GM23248 (cell line): ENCODE measurements at regions not wholly inside any gene's neighbourhood (a gene's known extent, or its start where the extent isn't known, plus 50 kb on each side); places are given as distances from the start of the nearest gene placed in this dataset.

Experiments used
- DNase-seq: peaks from one replicate; pipeline ENCODE4 v3.0.0-alpha.2; 2015
- H2AFZ ChIP-seq: fragments of 200-600 bp; sonication (generic); 2 replicates; pipeline ENCODE4 v1.6.1; 2016; ENCODE audit warnings: antibody characterized with exemption
- H3F3A ChIP-seq: fragments of 200-600 bp; sonication (generic); 2 replicates; pipeline ENCODE4 v1.6.1; 2016; ENCODE audit warnings: mild to moderate bottlenecking, antibody characterized with exemption, mixed run types; ENCODE audit not compliant: insufficient read depth
- H3K27ac ChIP-seq: fragments of 200-600 bp; sonication (generic); 2 replicates; pipeline ENCODE4 v1.5.1; 2016; ENCODE audit warnings: mild to moderate bottlenecking
- H3K27me3 ChIP-seq: fragments of 200-600 bp; sonication (generic); replicated peaks from 2 replicates; pipeline ENCODE4 v1.6.1; 2016; ENCODE audit warnings: mild to moderate bottlenecking; ENCODE audit not compliant: insufficient read depth
- H3K36me3 ChIP-seq: fragments of 200-600 bp; sonication (generic); 2 replicates; pipeline ENCODE4 v1.6.1; 2016; ENCODE audit warnings: low read depth, mild to moderate bottlenecking
- H3K4me1 ChIP-seq: fragments of 200-600 bp; sonication (generic); 2 replicates; pipeline ENCODE4 v1.6.1; 2016; ENCODE audit warnings: mild to moderate bottlenecking; ENCODE audit not compliant: insufficient read depth
- H3K4me2 ChIP-seq: fragments of 200-600 bp; sonication (generic); one replicate; pipeline ENCODE4 v1.6.1; 2016; ENCODE audit warnings: mild to moderate bottlenecking; ENCODE audit not compliant: unreplicated experiment
- H3K4me3 ChIP-seq: fragments of 200-600 bp; sonication (generic); 2 replicates; pipeline ENCODE4 v1.5.1; 2016; ENCODE audit warnings: mild to moderate bottlenecking
- H3K79me2 ChIP-seq: fragments of 200-600 bp; sonication (generic); 2 replicates; pipeline ENCODE4 v1.6.1; 2016; ENCODE audit warnings: mild to moderate bottlenecking; ENCODE audit not compliant: insufficient read depth
- H3K9ac ChIP-seq: fragments of 200-600 bp; sonication (generic); 2 replicates; pipeline ENCODE4 v1.6.1; 2016; ENCODE audit warnings: mild to moderate bottlenecking
- H3K9me2 ChIP-seq: fragments of 200-600 bp; sonication (generic); 2 replicates; pipeline ENCODE4 v1.6.1; 2016; ENCODE audit warnings: mixed run types, mild to moderate bottlenecking, moderate library complexity; ENCODE audit not compliant: insufficient read depth
- H3K9me3 ChIP-seq: fragments of 200-600 bp; sonication (generic); one replicate; pipeline ENCODE4 v1.6.1; 2017; ENCODE audit warnings: low read depth
- H4K20me1 ChIP-seq: fragments of 200-600 bp; sonication (generic); 2 replicates; pipeline ENCODE4 v1.6.0; 2016; ENCODE audit not compliant: insufficient read depth
- EZH2 ChIP-seq: fragments of 200-600 bp; sonication (generic); IDR thresholded peaks from 2 replicates; pipeline ENCODE4 v1.6.1; 2018; ENCODE audit warnings: antibody characterized with exemption, mild to moderate bottlenecking; ENCODE audit not compliant: insufficient read depth, poor library complexity, severe bottlenecking
- EZH2phosphoT487 ChIP-seq: fragments of 200-600 bp; sonication (generic); IDR thresholded peaks from 2 replicates; pipeline ENCODE4 v1.6.1; 2018; ENCODE audit warnings: antibody characterized with exemption, moderate library complexity, mild to moderate bottlenecking, low read depth; ENCODE audit not compliant: insufficient read depth
- WGBS, 2 experiments: methylation state at CpG; one replicate each; pipeline ENCODE4 v1.1.6; 2015 to 2017; ENCODE audit warnings: low lambda C conversion rate in 2 of 2, low coverage in 1 of 2; ENCODE audit errors: missing lambda C conversion rate in 2 of 2; 5-methylcytosine and 5-hydroxymethylcytosine counted together
- in situ Hi-C: fragments of 300-500 bp; cut with MboI; formaldehyde crosslinking; loops from 2 replicates; pipeline ENCODE4 v1.15.0; 2020

DNA sequence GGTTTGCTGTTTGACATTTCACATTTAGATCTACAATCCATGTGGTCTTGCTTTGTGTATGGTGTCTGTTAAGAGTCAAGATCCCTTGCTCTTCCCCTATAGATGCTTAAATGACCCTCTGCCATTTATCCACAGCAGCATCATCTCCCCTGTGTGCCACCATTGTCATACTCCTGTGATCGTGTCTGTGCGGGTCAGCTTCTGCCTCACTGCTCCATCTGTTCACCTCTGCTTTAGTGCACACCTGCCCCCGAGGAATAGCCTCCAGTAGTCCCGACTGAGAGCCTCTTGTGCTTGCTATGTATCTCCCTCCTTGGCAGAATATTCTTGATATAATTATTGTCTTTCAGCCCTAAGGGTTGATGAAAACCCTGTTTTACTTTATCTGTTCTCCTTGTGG is 551.2 kb downstream of the CDH26 start:
- H2AFZ ChIP-seq, result no peak overlapping the region
- peaks cover 12% of the 10 kb centered on the region for H3F3A ChIP-seq
- TF ChIP-seq EZH2 (no peak), EZH2phosphoT487 (no peak)
- 40 to 65% methylated on average over 4 of the region's 4 CpGs for WGBS, 2 experiments
- no peaks in the 10 kb centered on the region for H3K9me3 ChIP-seq
- H3K79me2 ChIP-seq, result no peaks in the 10 kb centered on the region
- in situ Hi-C loops, result no loop called here
- no peaks in the 10 kb centered on the region for H3K27me3 ChIP-seq
- no peak for DNase-seq
- H3K36me3 ChIP-seq, result no peaks in the 10 kb centered on the region
- H3K9me2 ChIP-seq, result no peaks in the 10 kb centered on the region
- H4K20me1 ChIP-seq, result no peaks in the 10 kb centered on the region
- no peak overlapping the region for H3K4me3 ChIP-seq
- no peak overlapping the region for H3K27ac ChIP-seq
- no peak overlapping the region for H3K9ac ChIP-seq
- H3K4me1 ChIP-seq, result peaks cover 26% of the 10 kb centered on the region
- H3K4me2 ChIP-seq, result no peak overlapping the region

DNA sequence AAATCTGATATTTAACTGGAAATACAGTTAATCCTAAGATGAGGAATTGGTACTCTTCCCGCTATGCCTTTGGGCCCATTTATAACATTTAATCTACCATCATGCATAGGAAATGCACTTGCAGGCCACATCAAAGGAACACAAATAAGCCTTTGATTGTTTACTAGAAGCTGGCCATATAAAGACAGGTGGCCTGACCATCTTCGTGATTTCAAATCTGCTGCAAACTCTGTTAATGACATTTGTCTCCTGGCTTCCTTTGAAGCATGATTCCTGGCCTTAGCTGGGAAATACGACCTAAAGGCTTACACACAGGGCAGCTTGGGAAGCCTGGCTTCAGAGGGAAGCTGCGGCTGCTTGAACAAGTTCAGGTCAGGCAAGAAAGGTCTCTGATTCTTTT is 552.1 kb downstream of the CDH26 start:
- WGBS, 2 experiments, result 48 to 55% methylated on average over 4 of the region's 4 CpGs
- H3K9me3 ChIP-seq, result no peaks in the 10 kb centered on the region
- no peak overlapping the region for H3K4me2 ChIP-seq
- TF ChIP-seq EZH2 (no peak), EZH2phosphoT487 (no peak)
- H4K20me1 ChIP-seq, result no peaks in the 10 kb centered on the region
- H3K27me3 ChIP-seq, result no peaks in the 10 kb centered on the region
- H3K4me1 ChIP-seq, result peaks cover 26% of the 10 kb centered on the region
- no peaks in the 10 kb centered on the region for H3K36me3 ChIP-seq
- no peaks in the 10 kb centered on the region for H3K9me2 ChIP-seq
- H3K4me3 ChIP-seq, result no peak overlapping the region
- no peak overlapping the region for H3K9ac ChIP-seq
- in situ Hi-C loops, result no loop called here
- no peak overlapping the region for H3K27ac ChIP-seq
- peaks cover 12% of the 10 kb centered on the region for H3F3A ChIP-seq
- DNase-seq, result no peak
- H2AFZ ChIP-seq, result no peak overlapping the region
- no peaks in the 10 kb centered on the region for H3K79me2 ChIP-seq

DNA sequence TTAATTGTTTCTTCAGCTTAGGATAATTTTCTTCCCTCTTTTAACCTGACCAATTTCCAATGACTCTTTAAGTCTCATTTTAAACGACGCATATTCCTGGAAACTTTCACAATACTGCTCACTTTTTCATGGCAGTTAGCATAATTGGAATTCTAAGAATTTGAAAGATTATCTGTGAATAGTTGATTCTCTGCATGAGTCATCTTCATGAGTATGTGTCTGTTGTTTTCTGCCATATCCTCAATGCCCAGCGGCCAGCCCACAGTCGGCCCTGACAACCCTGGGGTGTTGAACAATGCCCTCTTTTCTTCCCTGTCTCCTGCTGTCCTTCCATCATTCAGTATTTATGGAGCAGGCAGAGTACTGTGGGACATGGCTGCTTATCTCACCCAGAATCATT is 554.2 kb downstream of the CDH26 start:
- Histone ChIP-seq H3K4me1 (peaks cover 26% of the 10 kb centered on the region), H3K4me3 (no peak overlapping the region), H3K27ac (peak overlapping the region; percentile 45), H3K9me2 (no peaks in the 10 kb centered on the region), H3K79me2 (no peaks in the 10 kb centered on the region), H4K20me1 (no peaks in the 10 kb centered on the region), H3K9me3 (no peaks in the 10 kb centered on the region), H2AFZ (peak overlapping the region; percentile 34; the same call in 1 of the 2 replicates), H3K27me3 (no peaks in the 10 kb centered on the region), H3K9ac (no peak overlapping the region), H3K4me2 (peak overlapping the region; percentile 1), H3F3A (peaks cover 12% of the 10 kb centered on the region), H3K36me3 (no peaks in the 10 kb centered on the region)
- in situ Hi-C loops, result no loop called here
- no peak for TF ChIP-seq EZH2phosphoT487
- no peak for TF ChIP-seq EZH2
- DNase-seq, result peak; percentile 71
- WGBS, 2 experiments, result 0 to 5% methylated on average over 4 of the region's 4 CpGs

DNA sequence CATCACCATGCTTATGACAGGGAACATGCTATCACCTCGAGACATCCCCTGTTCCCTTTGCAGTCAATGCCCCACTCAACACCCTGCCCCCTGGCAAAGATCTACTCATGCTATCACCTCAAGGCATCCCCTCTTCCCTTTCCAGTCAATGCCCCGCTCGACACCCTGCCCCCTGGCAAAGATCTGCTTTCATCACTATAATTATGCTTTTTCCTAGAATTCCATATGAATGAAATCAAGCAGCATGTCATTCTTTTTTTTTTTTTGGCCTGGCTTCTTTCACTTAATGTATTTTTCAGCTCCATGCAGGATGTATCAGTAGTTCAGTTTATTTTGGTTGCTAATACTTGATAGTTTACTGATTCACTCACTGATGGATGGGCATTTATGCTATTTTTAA is 554.9 kb downstream of the CDH26 start:
- H3K4me3 ChIP-seq, result no peak overlapping the region
- peaks cover 26% of the 10 kb centered on the region for H3K4me1 ChIP-seq
- H3K79me2 ChIP-seq, result no peaks in the 10 kb centered on the region
- no peaks in the 10 kb centered on the region for H3K36me3 ChIP-seq
- H3F3A ChIP-seq, result peaks cover 12% of the 10 kb centered on the region
- no peaks in the 10 kb centered on the region for H3K27me3 ChIP-seq
- H4K20me1 ChIP-seq, result no peaks in the 10 kb centered on the region
- no peak overlapping the region for H3K9ac ChIP-seq
- 28 to 49% methylated on average over 3 of the region's 3 CpGs for WGBS, 2 experiments
- TF ChIP-seq EZH2, result no peak
- TF ChIP-seq EZH2phosphoT487, result no peak
- peak overlapping the region; percentile 45 for H3K27ac ChIP-seq
- H3K9me3 ChIP-seq, result no peaks in the 10 kb centered on the region
- DNase-seq, result no peak
- in situ Hi-C loops, result no loop called here
- H2AFZ ChIP-seq, result no peak overlapping the region
- H3K4me2 ChIP-seq, result peak overlapping the region; percentile 1
- H3K9me2 ChIP-seq, result no peaks in the 10 kb centered on the region

DNA sequence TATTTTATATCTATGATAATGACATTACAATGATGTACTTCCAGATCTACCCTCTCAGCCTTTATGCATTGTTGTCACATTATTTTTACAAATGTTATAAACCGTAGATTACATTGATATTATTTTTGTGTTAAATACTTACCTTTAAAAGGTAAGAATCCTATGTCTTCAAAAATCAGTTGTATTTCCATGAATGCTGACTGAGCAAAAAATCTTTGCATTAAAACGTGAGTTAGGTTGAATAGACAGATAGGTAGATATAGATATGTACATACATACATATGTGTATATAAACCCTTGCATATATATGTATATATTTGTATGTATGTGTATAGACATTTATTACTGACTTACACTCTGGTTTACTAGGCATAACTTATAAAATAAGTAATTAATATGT is 558.2 kb downstream of the CDH26 start:
- Histone ChIP-seq H3K27ac (no peak overlapping the region), H3K9ac (no peak overlapping the region), H3K79me2 (no peaks in the 10 kb centered on the region), H3K4me3 (no peak overlapping the region), H3K4me1 (peaks cover 17% of the 10 kb centered on the region), H3K27me3 (no peaks in the 10 kb centered on the region), H3K9me3 (no peaks in the 10 kb centered on the region), H3F3A (peaks cover 10% of the 10 kb centered on the region), H2AFZ (no peak overlapping the region), H3K36me3 (no peaks in the 10 kb centered on the region), H4K20me1 (no peaks in the 10 kb centered on the region), H3K4me2 (no peak overlapping the region), H3K9me2 (no peaks in the 10 kb centered on the region)
- 40 to 43% methylated on average over 2 of the region's 2 CpGs for WGBS, 2 experiments
- in situ Hi-C loops, result no loop called here
- TF ChIP-seq EZH2phosphoT487 (no peak), EZH2 (no peak)
- DNase-seq, result no peak
